NCI-H1105 treated with DMSO at 0.1 percent for 48 hours (cell line): ENCODE measurements at regions not wholly inside any gene's neighbourhood (a gene's known extent, or its start where the extent isn't known, plus 50 kb on each side); places are given as distances from the start of the nearest gene placed in this dataset.

ENCODE experiments used
- DNase-seq: peaks from one replicate; lab custom pipeline; 2025; lab: John Stamatoyannopoulos, UW

DNA sequence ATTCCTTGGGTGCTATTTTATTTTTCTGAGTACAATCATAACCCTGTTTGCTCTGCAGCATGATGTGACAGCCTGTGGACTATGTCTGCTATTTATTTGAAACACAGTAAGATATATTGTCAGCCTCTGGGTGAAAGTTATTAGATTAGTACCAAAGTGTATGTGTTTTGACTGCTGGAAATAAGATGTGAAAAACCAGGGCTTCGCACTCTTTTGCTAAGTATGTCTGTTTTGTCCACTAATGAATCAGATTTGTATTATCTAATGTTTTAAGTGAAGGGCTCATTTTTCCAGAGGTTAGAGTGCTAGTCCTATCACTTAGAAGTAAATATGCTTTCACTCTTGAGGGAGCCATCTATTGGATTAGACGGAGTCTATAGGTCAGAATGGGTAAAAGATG lies 569.8 kb upstream of the FZD8 start:
- no peak for DNase-seq

DNA sequence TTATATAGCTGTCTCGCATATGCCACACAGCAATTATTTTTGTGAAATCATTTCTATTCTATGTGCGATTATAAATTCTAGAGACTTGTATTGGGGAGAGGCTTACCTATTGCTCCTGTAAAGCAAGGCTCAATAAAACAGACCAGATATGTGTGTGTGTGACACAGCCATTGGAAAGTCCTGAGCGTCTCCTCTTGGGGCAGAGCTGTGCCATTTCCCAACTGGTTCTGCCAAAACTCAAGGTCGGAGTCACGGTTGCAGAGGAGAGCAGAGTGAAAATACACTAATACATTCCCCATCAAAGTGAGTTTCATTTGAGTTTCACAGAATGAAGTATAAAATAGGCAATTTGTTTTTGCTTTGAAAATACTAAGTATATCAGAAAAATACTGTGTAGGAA lies 567.4 kb upstream of the FZD8 start:
- no peak for DNase-seq

DNA sequence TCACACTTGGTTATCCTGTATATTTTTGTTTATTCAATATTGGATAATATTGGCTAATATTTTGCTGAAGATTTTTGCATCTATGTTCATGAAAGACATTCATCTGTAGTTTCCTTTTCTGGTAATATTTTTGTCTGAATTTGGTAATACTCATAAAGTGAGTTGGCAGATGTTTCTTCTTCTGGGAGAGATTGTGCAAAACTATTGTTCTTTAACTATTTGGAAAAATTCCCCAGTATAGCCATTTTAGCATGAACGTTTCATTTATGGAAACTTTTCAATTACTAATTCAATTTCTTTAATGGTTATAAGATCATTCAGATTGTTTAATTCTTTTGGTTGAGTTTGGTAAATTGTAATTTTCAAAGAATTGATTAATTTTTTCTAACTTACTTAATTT lies 560.8 kb upstream of the FZD8 start:
- no peak for DNase-seq

DNA sequence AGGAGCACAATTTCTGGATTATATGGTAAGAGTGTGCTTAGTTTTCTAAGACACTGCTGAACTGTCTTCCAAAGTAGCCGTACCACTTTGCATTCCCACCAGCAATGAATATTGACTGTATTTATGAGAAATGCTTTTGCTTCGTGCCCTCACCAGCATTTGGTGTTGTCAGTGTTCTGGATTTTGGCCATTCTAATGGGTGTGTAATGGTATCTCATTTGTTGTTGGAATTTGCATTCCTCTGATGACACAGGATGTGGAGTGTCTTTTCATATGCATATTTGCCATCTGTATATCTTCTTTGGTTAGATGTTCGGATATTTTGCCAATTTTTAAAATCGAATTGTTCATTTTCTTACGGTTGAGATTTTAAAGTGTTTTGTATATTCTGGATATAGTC lies 558.5 kb upstream of the FZD8 start:
- DNase-seq = no peak

DNA sequence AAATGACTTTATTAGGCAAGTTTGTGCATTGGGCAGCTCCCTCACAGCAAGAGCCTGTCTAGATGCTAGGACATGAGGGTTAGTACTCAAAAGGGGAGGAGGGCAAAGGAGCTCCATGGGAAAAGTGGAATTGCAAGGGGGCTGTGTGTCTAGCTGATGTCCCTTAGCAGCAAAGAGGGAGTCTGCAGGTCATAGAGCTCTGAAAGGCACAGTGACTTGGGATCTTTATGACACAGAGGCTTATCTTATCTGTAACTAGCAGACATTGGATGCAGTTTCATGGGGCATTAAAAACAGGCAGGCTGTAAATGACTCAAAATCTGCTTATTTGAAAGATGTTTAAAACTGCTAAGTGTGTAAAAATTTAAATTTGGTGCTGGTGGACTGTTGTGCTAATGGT lies 556.2 kb upstream of the FZD8 start:
- no peak for DNase-seq

DNA sequence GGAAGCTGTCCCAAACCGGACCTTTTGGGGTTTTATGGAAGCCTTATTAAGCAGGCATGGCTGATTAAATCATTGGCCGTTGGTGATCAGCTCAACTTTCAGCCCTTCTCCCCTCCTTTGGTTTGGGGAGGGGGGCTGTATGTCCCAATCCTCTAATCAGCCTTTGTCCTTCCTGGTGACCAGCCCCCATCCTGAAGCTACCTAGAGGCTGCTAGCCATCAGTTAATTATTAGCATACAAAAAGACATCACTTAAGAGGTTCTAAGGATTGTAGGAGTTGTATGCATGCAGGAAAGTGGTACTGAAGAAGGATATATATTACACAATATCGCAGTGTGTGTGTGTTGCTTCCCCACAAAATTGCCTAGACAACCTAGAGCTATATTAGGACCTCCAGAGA lies 553.3 kb upstream of the FZD8 start:
- no peak for DNase-seq

DNA sequence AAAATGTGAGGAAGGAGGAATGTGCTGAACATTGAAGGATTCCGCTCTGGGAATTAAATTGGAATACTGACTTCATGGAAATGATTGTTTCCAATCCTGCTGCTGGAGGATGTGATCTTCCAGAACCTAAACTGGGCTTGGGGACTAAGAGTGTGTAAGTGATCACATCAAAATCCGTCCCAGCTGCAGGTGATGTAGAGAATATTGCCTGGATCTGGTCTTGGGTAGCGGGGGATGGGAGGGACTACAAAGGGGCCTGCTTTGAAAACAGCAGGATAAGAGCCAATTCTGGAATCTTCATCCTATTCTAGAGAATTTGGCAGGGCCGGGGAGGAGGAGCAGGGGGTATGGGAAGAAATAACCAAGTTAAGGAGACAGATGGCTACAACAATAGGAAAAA lies 552.2 kb upstream of the FZD8 start:
- no peak for DNase-seq

DNA sequence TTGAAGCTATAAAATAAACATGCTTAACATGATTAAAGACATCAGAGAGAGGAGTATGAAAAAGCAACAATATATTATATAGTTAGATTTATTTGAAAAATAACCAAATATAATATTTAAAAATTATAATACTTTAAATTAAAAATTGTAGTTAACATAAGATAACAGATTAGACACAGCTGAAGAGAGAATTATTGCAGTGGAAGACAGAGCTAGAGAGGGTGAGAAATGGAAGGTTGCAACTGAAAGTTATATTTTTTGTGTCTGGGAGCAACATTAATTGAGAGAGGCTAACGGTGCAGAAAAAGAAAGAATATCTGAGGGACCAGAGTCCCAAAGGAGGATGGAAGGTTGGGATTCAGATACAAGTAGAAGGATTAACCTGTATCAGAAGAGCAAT lies 548.9 kb upstream of the FZD8 start:
- no peak for DNase-seq

DNA sequence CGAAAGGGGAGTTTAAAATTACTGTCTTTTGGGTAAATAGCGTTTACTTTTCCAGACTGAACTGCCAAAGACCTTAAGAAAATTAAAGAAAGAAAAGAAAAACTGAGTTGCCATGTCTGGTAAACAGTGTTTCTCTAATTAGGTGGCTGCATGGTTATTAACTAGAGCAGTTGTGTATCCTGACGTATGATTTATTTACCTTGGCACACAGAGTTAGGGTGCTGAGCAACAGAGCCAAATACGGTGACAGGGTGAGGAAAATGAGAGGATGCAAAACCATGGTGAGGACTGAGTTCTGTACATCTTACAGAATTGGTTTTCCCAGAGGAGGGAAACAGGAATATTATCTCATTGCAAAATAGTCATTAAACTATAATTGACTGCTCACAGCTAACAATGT lies 546.4 kb upstream of the FZD8 start:
- DNase-seq = peak; percentile 43

DNA sequence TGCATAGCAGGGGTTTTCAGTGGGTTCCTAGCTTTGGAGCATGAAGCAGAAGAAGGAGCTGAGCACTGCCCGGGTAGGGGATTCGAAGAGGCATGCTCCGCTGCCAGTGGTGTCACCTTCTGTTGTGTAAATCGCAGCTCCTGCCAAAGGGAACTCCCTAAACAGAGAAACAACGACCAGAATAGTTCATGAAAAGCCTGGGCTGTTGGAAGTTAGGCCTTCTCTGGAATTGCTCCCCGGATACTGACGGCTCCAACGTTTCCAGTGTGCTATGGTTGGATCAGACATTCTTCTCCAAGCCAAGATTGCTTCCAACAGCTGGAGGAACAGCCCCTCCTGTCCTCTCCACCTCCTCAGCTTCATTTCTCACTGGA lies 546.0 kb upstream of the FZD8 start:
- DNase-seq = no peak

DNA sequence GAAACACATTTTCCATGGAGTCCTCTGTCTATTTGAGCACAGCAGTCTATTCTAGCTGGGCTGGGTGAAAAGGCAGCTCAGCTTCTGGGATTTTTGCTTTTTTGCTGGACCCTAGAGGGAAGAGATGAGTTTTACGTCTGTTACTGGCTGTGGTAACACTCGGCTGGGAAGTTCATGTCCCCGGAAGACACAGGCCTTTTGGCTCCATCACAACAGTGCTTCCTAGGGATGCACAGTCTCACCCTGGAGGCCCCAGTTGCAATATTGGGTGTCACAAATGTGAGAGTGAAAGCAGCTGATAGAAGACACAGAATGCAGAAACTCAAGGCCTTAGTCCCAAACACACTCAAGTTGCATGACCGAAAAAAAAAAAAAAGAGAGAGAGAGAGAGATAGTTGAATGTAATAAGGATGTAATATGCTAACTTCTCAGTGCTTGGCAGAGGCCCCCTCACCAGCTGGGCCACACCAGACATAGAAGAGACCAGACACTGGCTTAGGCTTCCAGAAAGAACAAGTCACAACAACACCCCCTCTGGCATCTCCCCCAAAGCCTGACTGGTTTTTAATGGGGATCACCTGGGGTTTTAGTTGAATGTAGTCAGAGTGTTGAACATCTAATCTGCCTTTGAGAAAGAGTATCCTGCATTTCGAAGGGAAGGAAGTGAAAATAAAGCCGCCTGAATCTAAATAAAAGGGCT lies 545.4 kb upstream of the FZD8 start:
- DNase-seq = no peak

DNA sequence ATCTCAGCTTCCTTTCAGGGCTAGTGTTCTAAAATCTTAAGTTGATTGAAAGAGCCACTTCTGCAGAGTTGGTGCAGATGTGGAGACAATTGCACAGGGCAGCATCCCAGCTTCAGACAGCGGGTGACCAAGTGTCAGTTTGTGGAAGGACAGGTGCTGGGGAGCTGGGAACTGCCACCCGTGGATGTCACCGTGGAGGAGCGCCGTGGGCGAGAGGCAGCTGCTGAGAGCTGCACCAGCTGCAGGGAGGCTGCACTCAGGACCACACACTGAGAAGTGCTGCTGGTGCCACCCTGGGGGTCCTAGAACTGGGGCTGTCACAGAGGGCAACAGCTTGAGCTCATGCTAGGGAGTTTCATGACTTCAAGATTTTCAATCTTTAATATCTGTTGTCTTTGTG lies 543.0 kb upstream of the FZD8 start:
- DNase-seq = no peak

DNA sequence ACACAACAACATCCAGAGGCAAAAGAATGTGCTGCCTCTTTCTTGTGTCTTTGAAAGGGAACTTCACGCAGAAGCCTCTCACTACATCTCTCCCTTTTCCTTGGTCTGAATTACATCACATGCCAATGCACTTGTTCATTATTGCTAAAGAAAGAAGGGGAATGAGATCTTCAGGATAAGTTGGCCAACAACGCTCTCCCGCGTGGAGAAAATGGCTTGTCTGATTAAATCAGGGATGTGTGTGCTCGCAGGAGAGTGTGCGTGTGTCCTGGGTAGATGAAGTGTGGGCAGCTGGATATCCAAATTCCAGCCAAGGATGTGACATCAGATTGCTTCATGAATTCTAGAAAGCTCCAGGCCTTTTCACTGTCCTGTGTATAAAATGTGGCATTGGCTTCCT lies 541.6 kb upstream of the FZD8 start:
- no peak for DNase-seq

DNA sequence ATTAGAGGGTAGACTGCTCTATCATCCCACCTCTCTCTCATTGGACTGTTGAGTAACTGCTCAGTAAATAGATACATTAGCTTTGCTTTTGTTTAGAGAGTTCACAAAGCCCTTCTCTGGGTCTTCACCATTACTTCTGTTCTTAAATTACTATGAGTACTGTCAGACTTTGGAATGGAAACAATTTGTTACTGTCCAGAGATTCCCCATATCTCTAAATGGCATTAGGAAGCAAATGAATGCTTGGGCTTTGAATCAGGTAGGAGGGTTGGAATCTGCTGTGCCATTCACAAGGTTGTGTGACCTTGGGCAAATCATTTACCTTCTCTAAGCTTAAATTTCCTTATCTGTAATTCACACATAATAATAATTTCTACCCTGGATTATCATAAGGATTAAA lies 541.0 kb upstream of the FZD8 start:
- no peak for DNase-seq

DNA sequence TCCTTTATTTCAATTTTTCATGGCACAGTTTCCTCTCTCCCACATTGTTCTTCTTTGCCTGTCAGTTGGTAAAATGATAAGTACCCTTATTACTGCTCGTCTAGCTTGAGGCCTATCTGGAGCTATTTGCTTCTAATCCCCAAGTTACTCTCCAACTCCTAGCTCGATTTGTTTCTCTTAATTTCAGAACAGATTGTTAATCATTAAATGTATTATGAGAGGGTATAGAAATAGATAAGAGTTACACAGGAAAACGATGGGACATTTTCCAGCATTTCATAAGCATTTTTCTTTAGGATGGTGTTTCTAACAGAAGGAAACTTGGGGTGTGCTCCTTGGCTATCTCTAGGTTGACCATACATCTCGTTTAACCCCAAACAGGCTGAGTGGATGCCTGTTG lies 540.5 kb upstream of the FZD8 start:
- no peak for DNase-seq

DNA sequence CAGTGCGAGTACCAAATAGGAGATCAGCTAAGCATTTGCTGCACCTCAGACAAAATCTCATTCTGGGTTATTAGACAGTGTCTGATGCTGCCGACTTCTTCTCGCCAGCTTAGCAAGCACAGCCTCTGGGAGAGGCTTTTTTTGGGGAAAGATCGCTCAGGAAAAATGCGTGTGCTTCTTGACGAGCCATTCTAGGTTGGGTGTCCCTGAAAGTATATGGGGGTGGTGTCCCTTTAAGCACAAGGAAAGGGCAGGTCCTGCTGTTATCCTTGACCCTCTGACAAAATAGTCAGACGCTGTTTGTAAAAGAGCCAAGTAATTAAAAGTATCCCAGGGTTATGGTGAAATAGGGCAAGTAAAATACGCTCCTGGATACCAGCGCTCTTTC lies 540.1 kb upstream of the FZD8 start:
- DNase-seq = no peak

DNA sequence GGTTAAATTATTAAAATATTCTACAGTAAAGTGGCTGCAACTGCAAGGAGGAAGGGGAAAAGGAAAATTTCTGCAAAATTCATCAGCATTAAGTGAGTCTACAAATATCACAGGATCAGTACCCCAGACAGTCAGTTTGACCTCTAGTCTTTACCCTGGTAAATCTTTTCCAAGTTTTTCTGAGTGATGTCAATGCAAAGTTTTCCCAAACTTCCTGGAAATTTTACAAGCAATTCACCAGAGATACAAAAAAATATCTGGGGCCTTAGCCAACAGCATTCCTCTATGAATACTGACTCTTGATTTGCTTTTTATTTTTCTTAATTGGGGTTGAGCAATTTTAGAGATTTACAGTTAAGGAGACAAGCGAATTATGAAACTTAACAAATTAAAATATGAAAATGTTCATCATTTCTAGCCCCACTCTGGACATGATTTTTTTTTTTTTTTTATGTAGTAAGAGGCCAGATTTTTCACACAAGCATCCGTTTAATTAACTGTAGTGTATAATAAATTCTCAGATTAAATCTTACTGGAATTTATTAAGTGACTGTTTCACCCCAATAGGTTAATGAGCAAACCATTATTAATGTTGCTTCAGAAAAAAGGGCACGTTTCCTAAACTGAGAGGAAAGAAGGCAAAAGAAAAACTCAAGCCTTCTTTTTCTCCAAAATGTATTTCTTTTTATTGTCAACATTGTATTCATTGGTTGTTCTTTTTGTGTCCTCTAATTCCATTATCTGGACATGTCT lies 539.5 kb upstream of the FZD8 start:
- DNase-seq = no peak

DNA sequence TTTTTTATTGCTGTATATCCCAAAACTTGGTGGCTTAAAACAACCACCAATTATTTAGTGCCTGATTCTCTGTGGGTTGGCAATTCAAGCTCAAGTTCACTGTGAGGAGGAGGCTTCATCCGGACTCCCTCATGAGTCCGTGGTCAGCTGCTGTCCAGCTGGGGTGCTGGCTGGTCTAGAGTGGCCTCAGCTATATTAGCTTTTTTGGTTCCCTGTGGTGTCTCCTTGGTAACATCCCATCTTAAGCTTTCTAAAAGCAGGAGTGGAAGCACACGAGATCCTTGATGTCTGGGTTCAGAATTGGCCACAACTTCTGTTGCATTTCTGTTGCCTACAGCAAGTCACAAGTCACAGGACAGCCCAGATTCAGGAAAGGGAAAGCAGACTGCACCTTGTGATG lies 536.5 kb upstream of the FZD8 start:
- DNase-seq = no peak

DNA sequence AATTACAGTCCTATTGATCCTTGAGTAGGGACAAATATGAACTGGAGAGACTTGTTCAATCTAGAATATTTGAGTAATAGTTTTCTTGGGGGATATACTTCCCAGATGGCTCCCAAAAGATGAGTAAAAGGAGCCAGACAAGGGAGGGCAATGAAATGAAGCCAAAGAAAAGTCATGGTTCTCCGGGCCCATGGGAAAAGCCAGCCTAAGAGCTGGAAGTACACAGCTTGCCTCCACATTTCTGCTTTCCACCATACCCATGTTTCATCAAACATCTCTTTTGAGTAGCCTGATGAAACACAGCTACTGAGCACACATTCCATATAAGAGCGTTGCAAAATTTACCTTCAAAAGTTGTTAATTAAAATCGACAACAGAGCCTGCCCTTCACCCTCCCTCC lies 535.0 kb upstream of the FZD8 start:
- DNase-seq = no peak

DNA sequence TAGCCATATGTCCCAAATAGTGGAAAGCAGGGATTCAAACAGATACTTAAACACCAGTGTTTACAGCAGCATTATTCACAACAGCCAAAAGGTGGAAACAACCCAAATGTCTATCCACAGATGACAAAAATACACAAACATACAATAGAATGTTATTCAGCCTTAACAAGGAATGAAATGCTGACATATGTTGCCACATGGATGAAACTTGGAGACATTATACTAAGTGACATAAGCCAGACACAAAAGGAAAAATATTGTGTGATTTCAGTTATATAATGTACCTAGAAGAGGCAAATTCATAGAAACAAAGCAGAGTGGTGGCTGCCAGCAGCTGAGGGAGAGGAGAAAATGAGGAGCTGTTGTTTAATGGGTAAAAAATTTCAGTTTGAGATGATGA lies 533.9 kb upstream of the FZD8 start:
- DNase-seq = no peak

DNA sequence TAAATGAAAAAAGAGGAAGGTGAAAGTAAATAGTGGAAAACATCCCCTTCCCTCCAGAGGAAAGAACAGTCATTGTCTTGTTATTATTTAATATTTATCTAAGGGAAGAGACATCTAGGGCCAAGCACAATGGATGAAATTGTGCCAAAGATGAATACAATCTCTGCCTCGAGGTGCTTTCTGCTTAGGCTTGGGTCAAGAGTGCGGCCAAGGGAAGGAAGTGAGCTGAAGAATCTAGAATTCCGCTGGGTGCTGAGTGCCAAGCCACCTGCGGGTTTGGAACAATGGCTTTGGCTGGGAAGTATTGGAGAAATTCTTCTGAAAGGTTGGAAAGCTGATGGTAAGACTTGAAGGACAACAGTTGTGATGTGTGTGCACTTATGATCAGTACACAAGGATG lies 531.3 kb upstream of the FZD8 start:
- DNase-seq = no peak

DNA sequence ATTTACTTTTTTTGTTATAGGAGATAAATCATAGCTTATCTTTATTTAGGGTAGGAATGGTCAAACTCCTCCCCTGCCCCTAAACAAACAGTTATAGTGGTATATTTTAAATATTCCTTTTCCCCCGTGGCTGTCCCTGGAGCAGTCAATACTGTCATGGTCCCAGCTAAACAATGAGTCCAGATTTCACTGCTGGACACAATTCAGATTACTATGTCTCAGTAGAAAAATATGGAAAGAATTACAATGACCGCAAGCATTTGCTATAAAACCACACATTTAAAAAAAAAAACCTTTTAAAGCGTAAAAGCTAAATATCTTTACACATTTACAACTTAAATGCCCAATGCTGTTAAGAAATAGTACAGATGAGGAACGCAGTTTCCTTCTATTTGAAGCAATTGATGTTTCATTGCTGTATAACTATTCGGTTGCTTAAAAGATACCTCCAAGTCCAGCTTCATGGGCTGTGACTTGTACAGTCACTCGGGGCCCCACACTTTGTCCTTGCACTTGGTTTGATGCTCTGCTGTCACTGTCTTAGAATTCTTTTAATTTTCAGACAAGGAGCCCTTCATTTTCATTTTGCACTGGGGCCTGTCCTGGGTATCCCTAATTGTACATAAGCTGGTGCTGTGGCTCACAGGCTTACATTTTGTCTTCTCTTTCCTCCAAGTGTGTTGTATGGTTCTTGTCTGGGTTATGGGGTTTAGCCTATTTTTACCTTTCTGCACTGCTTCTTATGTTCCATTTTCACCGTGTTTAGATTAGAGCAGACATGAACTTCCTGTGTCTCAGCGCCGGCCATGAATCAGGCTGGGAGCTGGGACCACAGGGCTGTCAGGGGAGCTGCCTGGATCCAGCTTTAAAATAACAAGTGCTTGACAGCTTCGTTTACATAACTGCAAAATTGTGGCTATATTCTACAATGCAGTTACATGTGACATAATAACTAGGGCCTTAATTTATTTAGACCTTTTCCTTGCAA lies 530.2 kb upstream of the FZD8 start:
- no peak for DNase-seq

DNA sequence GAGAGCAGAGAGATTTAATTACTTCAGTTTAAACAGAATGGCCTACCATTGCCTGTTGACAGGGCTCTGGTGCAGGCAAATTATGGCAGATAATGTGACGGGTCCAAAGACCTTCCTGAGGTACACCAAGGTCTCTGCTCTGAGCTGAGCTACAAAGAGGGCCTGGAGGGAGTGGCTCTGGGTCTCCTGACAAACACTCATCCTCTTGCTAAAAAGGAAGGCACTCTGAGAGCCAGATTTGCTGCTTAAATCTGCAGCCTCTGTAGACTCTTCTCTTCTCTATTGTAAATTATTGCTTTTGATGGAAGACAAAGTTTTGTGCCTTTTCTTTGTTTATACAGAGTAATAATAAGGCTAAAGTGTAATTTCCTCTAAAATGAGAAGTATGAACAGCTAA lies 529.5 kb upstream of the FZD8 start:
- DNase-seq = no peak
